ENCODE measurements at regions not wholly inside any gene's neighbourhood (a gene's known extent, or its start where the extent isn't known, plus 50 kb on each side); places are given as distances from the start of the nearest gene placed in this dataset.

DNA sequence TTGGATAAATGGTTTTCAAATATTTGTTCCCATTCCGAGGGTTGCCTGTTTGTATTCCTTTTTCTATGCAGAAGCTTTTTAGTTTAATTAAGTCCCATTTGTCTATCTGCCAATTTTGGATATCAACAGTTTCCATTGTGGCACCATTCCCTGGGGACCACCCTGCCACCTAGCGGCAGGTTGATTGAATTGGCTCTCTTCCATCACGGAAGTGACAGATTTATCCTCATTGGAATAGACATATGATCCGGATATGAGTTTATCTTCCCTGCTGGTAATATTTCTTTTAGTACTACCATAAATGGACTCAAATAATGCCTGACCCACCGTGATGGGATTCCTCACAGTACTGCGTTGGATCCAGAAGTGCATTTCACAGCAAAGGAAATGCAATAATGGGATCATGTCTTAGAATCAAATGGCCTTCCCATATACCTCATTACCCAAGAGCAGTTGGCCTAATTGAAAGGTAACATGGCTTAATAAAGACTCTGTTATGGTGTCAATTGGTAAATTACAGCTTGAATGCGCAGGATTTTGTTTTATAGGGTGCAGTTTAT lies 327.0 kb downstream of the BMP2 start (continued):
- no peak for TF ChIP-seq SIX1 (CRISPR knock-in tag; IDR thresholded peaks at IDR 0.05; ENCODE audit: borderline replicate concordance)
- TF ChIP-seq THYN1 (CRISPR knock-in tag; IDR thresholded peaks at IDR 0.05; ENCODE audit: borderline replicate concordance, low read depth) = no peak

DNA sequence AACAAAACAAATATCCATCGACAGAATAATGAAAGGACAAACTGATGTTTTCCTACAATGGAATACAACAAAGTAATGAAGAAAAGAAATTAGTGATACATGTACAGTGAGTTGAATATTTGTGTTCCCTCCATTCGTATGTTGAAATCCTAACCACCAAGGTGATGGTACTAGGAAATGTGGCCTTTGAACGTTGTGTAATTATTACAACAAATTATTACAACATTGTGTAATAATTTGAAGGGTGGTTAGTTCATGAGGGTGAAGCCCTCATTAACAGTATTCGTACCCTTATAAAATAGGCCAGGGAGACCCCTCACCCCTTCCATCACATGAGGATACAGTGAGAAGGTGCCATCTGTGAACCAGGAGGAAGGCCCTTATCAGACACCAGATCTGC lies 339.4 kb downstream of the BMP2 start:
- no peak overlapping the region for H3K4me3 ChIP-seq (replicated peaks in 1 of 3; ENCODE audit: insufficient read depth in 1 of 3, low read depth in 2 of 3, low read length in 3 of 3)
- H2AFZ ChIP-seq (ENCODE audit: low read length) = no peak overlapping the region
- H3K36me3 ChIP-seq (replicated peaks in 1 of 2; ENCODE audit: control insufficient read depth in 1 of 2, insufficient read depth in 2 of 2, low read length in 2 of 2) = no peaks in the 10 kb centered on the region
- H3K79me2 ChIP-seq (ENCODE audit: insufficient read depth, low read length) = no peaks in the 10 kb centered on the region
- intact Hi-C loops (cut with micrococcal nuclease; ENCODE audit: unreplicated experiment) = no loop called here
- in situ Hi-C loops (cut with HindIII; ENCODE audit: extremely low pct_ligation_motif_present, low pct_unique_long_range_greater_than_20kb) = no loop called here
- no peak for FAIRE-seq
- H3K9me3 ChIP-seq (ENCODE audit: low read length) = no peaks in the 10 kb centered on the region
- ChIA-PET POLR2A (no interaction called here), CTCF (ENCODE audit: low intra/inter-chr PET ratio, low total read pairs) (no interaction called here)
- no peaks in the 10 kb centered on the region for H3K4me1 ChIP-seq (ENCODE audit: insufficient read depth, low read length)
- 12% methylated on average over 4 of the region's 4 CpGs for WGBS (ENCODE audit: low lambda C conversion rate)
- no peak overlapping the region for H3K27ac ChIP-seq (ENCODE audit: extremely low read length, insufficient read depth, low read length)
- ATAC-seq = no peak
- no peaks in the 10 kb centered on the region for H3K27me3 ChIP-seq (ENCODE audit: control insufficient read depth in 1 of 2, insufficient read depth in 2 of 2, low read length in 2 of 2)
- BruUV-seq (replicated peaks) = no TSS peak
- no peak for DNase-seq (ENCODE audit: low spot score)
- H4K20me1 ChIP-seq (ENCODE audit: insufficient read depth, low read length) = no peaks in the 10 kb centered on the region
- no peak overlapping the region for H3K4me2 ChIP-seq (ENCODE audit: low read depth, low read length)
- TF ChIP-seq CEBPB (IDR thresholded peaks at IDR 0.05; ENCODE audit: borderline replicate concordance, low read depth, low read length) = peak; percentile 91
- no peak for TF ChIP-seq KAT2B (IDR thresholded peaks at IDR 0.05; ENCODE audit: borderline replicate concordance, low read depth, low read length)
- no peak overlapping the region for H3K9ac ChIP-seq (ENCODE audit: insufficient read depth, low read depth, low read length)

DNA sequence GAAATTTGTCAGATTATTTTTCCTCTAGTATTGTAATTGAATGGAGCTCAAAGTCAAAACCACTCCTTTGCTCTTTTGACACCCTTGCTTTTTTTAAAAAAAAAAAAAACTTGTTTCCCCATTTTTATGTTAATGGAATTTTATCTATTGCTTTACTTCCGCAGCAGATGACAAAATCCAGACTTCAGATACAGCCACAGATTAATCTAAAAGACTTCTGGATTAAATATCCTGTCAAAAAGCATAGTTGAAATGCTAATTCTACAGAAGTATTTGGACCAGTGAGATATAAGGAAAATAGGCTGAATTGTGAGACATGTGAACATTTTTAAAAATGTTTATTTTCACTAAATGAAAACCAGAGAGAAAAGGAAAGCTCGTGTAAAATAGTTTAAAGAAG lies 341.4 kb downstream of the BMP2 start:
- no peaks in the 10 kb centered on the region for H3K4me1 ChIP-seq (ENCODE audit: insufficient read depth, low read length)
- in situ Hi-C loops (cut with HindIII; ENCODE audit: extremely low pct_ligation_motif_present, low pct_unique_long_range_greater_than_20kb) = no loop called here
- H3K27ac ChIP-seq (ENCODE audit: extremely low read length, insufficient read depth, low read length) = no peak overlapping the region
- H3K36me3 ChIP-seq (replicated peaks in 1 of 2; ENCODE audit: control insufficient read depth in 1 of 2, insufficient read depth in 2 of 2, low read length in 2 of 2) = no peaks in the 10 kb centered on the region
- DNase-seq (ENCODE audit: low spot score) (no peak), FAIRE-seq (no peak), ATAC-seq (no peak)
- H3K4me2 ChIP-seq (ENCODE audit: low read depth, low read length) = no peak overlapping the region
- no TSS peak for BruUV-seq (replicated peaks)
- H4K20me1 ChIP-seq (ENCODE audit: insufficient read depth, low read length) = no peaks in the 10 kb centered on the region
- H3K27me3 ChIP-seq (ENCODE audit: control insufficient read depth in 1 of 2, insufficient read depth in 2 of 2, low read length in 2 of 2) = no peaks in the 10 kb centered on the region
- no peaks in the 10 kb centered on the region for H3K9me3 ChIP-seq (ENCODE audit: low read length)
- H3K79me2 ChIP-seq (ENCODE audit: insufficient read depth, low read length) = no peaks in the 10 kb centered on the region
- H3K9ac ChIP-seq (ENCODE audit: insufficient read depth, low read depth, low read length) = no peak overlapping the region
- ChIA-PET CTCF (ENCODE audit: low intra/inter-chr PET ratio, low total read pairs) (no interaction called here), POLR2A (no interaction called here)
- intact Hi-C loops (cut with micrococcal nuclease; ENCODE audit: unreplicated experiment) = no loop called here
- no peak overlapping the region for H2AFZ ChIP-seq (ENCODE audit: low read length)
- no peak overlapping the region for H3K4me3 ChIP-seq (replicated peaks in 1 of 3; ENCODE audit: insufficient read depth in 1 of 3, low read depth in 2 of 3, low read length in 3 of 3)
- 19% methylated on average over 2 of the region's 2 CpGs for WGBS (ENCODE audit: low lambda C conversion rate)
- TF ChIP-seq ZNF83 (CRISPR knock-in tag; IDR thresholded peaks at IDR 0.05; ENCODE audit: borderline replicate concordance) (no peak), ZNF556 (CRISPR knock-in tag; IDR thresholded peaks at IDR 0.05; ENCODE audit: borderline replicate concordance) (no peak), RFXANK (CRISPR knock-in tag; IDR thresholded peaks at IDR 0.05) (no peak), KDM5A (IDR thresholded peaks at IDR 0.05; ENCODE audit: borderline replicate concordance, low read length) (no peak), KLF9 (CRISPR knock-in tag; IDR thresholded peaks at IDR 0.05; ENCODE audit: low read depth) (no peak), ZFP36L1 (CRISPR knock-in tag; IDR thresholded peaks at IDR 0.05) (no peak), TEAD2 (CRISPR knock-in tag; IDR thresholded peaks at IDR 0.05) (no peak), FOXP1 (IDR thresholded peaks at IDR 0.05) (no peak), FOXP1 (CRISPR knock-in tag; IDR thresholded peaks at IDR 0.05) (no peak), ZSCAN31 (CRISPR knock-in tag; IDR thresholded peaks at IDR 0.05; ENCODE audit: low read depth) (no peak), FOSL2 (CRISPR knock-in tag; IDR thresholded peaks at IDR 0.05) (no peak), NFIB (CRISPR knock-in tag; IDR thresholded peaks at IDR 0.05; ENCODE audit: borderline replicate concordance) (no peak), ZSCAN21 (CRISPR knock-in tag; IDR thresholded peaks at IDR 0.05; ENCODE audit: borderline replicate concordance) (no peak), NRL (CRISPR knock-in tag; IDR thresholded peaks at IDR 0.05; ENCODE audit: borderline replicate concordance) (no peak), ZNF335 (CRISPR knock-in tag; IDR thresholded peaks at IDR 0.05) (no peak)
- TF ChIP-seq, protein P1, sequence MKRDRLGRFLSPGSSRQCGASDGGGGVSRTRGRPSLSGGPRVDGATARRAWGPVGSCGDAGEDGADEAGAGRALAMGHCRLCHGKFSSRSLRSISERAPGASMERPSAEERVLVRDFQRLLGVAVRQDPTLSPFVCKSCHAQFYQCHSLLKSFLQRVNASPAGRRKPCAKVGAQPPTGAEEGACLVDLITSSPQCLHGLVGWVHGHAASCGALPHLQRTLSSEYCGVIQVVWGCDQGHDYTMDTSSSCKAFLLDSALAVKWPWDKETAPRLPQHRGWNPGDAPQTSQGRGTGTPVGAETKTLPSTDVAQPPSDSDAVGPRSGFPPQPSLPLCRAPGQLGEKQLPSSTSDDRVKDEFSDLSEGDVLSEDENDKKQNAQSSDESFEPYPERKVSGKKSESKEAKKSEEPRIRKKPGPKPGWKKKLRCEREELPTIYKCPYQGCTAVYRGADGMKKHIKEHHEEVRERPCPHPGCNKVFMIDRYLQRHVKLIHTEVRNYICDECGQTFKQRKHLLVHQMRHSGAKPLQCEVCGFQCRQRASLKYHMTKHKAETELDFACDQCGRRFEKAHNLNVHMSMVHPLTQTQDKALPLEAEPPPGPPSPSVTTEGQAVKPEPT (CRISPR knock-in tag; IDR thresholded peaks at IDR 0.05; ENCODE audit: low read depth) = no peak
